IMR-90 (cell line): ENCODE measurements at regions not wholly inside any gene's neighbourhood (a gene's known extent, or its start where the extent isn't known, plus 50 kb on each side); places are given as distances from the start of the nearest gene placed in this dataset.

Experiments used
- ATAC-seq: fragments of 200-7000 bp; cut with Tn5 transposase; 2 replicates; pipeline ENCODE4 v1.9.1; 2020; ENCODE audit warnings: low read depth, mild to moderate bottlenecking, moderate library complexity
- BruUV-seq: library from RNA; stranded (reverse); fragments of 400-500 nt; replicated peaks from 2 replicates; lab custom pipeline; 2021; lab: Mats Ljungman, UMichigan
- CTCF ChIA-PET: fragments of 300-600 bp; formaldehyde crosslinking; extraction: SDS; loops from one replicate; lab custom pipeline; 2021; ENCODE audit warnings: antibody characterized with exemption; lab: Yijun Ruan, JAX
- POLR2A ChIA-PET: fragments of 300-600 bp; sonication (Branson Sonifier 250); formaldehyde crosslinking; loops from one replicate; lab custom pipeline; 2022; ENCODE audit warnings: antibody characterized with exemption; ENCODE audit not compliant: unreplicated experiment; lab: Charles Lee
- DNase-seq: peaks from one replicate; pipeline ENCODE4 v3.0.0; 2013
- H2AFZ ChIP-seq: replicated peaks from 2 replicates; pipeline ENCODE3; 2013; ENCODE audit warnings: low read length, mild to moderate bottlenecking; ENCODE audit not compliant: poor library complexity
- H2AK5ac ChIP-seq: 2 replicates; pipeline ENCODE4 v1.6.1; 2013; ENCODE audit warnings: low read depth, low read length, inconsistent platforms
- H2AK9ac ChIP-seq: replicated peaks from 2 replicates; pipeline ENCODE3; 2013; ENCODE audit warnings: mild to moderate bottlenecking, low read depth, low read length, moderate library complexity; ENCODE audit not compliant: poor library complexity
- H2BK120ac ChIP-seq: 2 replicates; pipeline ENCODE4 v1.6.1; 2013; ENCODE audit warnings: low read depth, low read length, inconsistent platforms
- H2BK15ac ChIP-seq: 3 replicates; pipeline ENCODE4 v1.6.1; 2013; ENCODE audit warnings: low read depth, low read length, inconsistent platforms
- H2BK20ac ChIP-seq: 2 replicates; pipeline ENCODE4 v1.6.1; 2013; ENCODE audit warnings: low read depth, mild to moderate bottlenecking, inconsistent platforms, low read length, moderate library complexity
- H2BK5ac ChIP-seq: 2 replicates; pipeline ENCODE4 v1.6.1; 2013; ENCODE audit warnings: mild to moderate bottlenecking, low read depth, low read length, inconsistent platforms; ENCODE audit not compliant: poor library complexity, severe bottlenecking
- H3K14ac ChIP-seq: replicated peaks from 2 replicates; pipeline ENCODE4 v1.6.1; 2013; ENCODE audit warnings: low read depth, low read length, inconsistent platforms
- H3K18ac ChIP-seq: 2 replicates; pipeline ENCODE4 v1.6.1; 2013; ENCODE audit warnings: low read depth, low read length, control low read depth
- H3K23ac ChIP-seq: 2 replicates; pipeline ENCODE4 v1.6.1; 2013; ENCODE audit warnings: low read depth, low read length, inconsistent platforms
- H3K27ac ChIP-seq: 2 replicates; pipeline ENCODE4 v1.5.1; 2013; ENCODE audit warnings: mild to moderate bottlenecking, control low read depth, low read length; ENCODE audit not compliant: insufficient read depth
- H3K27me3 ChIP-seq: 2 replicates; pipeline ENCODE4 v1.6.1; 2013; ENCODE audit warnings: low read length; ENCODE audit not compliant: control insufficient read depth, insufficient read depth
- H3K36me3 ChIP-seq: 2 replicates; pipeline ENCODE4 v1.6.1; 2013; ENCODE audit warnings: low read length, mixed read lengths; ENCODE audit not compliant: control insufficient read depth, insufficient read depth
- H3K4ac ChIP-seq: 2 replicates; pipeline ENCODE4 v1.6.1; 2013; ENCODE audit warnings: low read depth, low read length, inconsistent platforms
- H3K4me1 ChIP-seq: 2 replicates; pipeline ENCODE4 v1.6.1; 2013; ENCODE audit warnings: low read length, mixed read lengths; ENCODE audit not compliant: control insufficient read depth, insufficient read depth
- H3K4me2 ChIP-seq: 2 replicates; pipeline ENCODE4 v1.6.1; 2013; ENCODE audit warnings: low read depth, mild to moderate bottlenecking, control low read depth, low read length, moderate library complexity
- H3K4me3 ChIP-seq: 2 replicates; pipeline ENCODE4 v1.5.1; 2013; ENCODE audit warnings: low read depth, mild to moderate bottlenecking, control low read depth, low read length, moderate library complexity; ENCODE audit not compliant: insufficient read depth
- H3K56ac ChIP-seq: 2 replicates; pipeline ENCODE4 v1.6.1; 2013; ENCODE audit warnings: low read length, inconsistent platforms; ENCODE audit not compliant: insufficient read depth; ENCODE audit errors: extremely low read depth
- H3K79me1 ChIP-seq, 2 experiments: 2 replicates each; pipeline ENCODE4 v1.6.1; 2013; ENCODE audit warnings: low read length in 2 of 2, inconsistent platforms in 1 of 2, low read depth in 1 of 2
- H3K9ac ChIP-seq: 2 replicates; pipeline ENCODE4 v1.6.1; 2013; ENCODE audit warnings: low read depth, low read length, control low read depth
- H3K9me1 ChIP-seq: 2 replicates; pipeline ENCODE4 v1.6.1; 2013; ENCODE audit warnings: low read length, inconsistent platforms; ENCODE audit not compliant: insufficient read depth
- H3K9me3 ChIP-seq: 2 replicates; pipeline ENCODE4 v1.6.1; 2013; ENCODE audit warnings: low read length; ENCODE audit not compliant: control insufficient read depth, insufficient read depth
- H4K20me1 ChIP-seq: 2 replicates; pipeline ENCODE4 v1.6.1; 2013; ENCODE audit warnings: low read length, inconsistent platforms; ENCODE audit not compliant: insufficient read depth
- H4K5ac ChIP-seq: 2 replicates; pipeline ENCODE4 v1.6.1; 2013; ENCODE audit warnings: mild to moderate bottlenecking, low read depth, low read length, control low read depth
- H4K8ac ChIP-seq, 2 experiments: 2 replicates each; pipeline ENCODE4 v1.6.1; 2013; ENCODE audit warnings: low read depth in 2 of 2, low read length in 2 of 2, control low read depth in 1 of 2, inconsistent platforms in 1 of 2
- H4K91ac ChIP-seq: 2 replicates; pipeline ENCODE4 v1.6.1; 2013; ENCODE audit warnings: low read depth, low read length, inconsistent platforms; ENCODE audit not compliant: insufficient read depth
- BHLHE40 ChIP-seq: fragments of 150-350 bp; IDR thresholded peaks from 2 replicates; pipeline ENCODE4 v1.6.1; 2016; ENCODE audit warnings: mild to moderate bottlenecking, low read depth, low read length
- CEBPB ChIP-seq: IDR thresholded peaks from 2 replicates; pipeline ENCODE4 v1.6.1; 2012; ENCODE audit warnings: low read depth, low read length, improper control_type of control experiment
- RAD21 ChIP-seq: IDR thresholded peaks from 2 replicates; pipeline ENCODE4 v1.6.1; 2012; ENCODE audit warnings: low read length, improper control_type of control experiment
- WGBS, 2 experiments: methylation state at CpG; one replicate each; pipeline versions ENCODE4 v1.1.5 to v1.1.7; 2013; ENCODE audit warnings: missing lambda C conversion rate in 2 of 2; ENCODE audit not compliant: insufficient read length in 1 of 2; ENCODE audit errors: extremely low coverage in 2 of 2; 5-methylcytosine and 5-hydroxymethylcytosine counted together
- dilution Hi-C: fragments of 300-500 bp; cut with HindIII; formaldehyde crosslinking; loops from one replicate; pipeline ENCODE4 v1.14.3; 2018; ENCODE audit warnings: low sequenced_read_pairs; ENCODE audit not compliant: unreplicated experiment
- in situ Hi-C: fragments of 300-500 bp; cut with MboI; formaldehyde crosslinking; loops from 3 replicates; pipeline ENCODE4 v1.14.3; 2019; ENCODE audit warnings: low sequenced_read_pairs, inconsistent platforms, mixed read lengths
- intact Hi-C: fragments of 100-400 bp; cut with micrococcal nuclease; formaldehyde crosslinking; loops from 2 replicates; pipeline ENCODE4 v1.10.0; 2022

GRCh38 chr2:236951830-236952475 is 133.7 kb upstream of the COPS8 start:
- peaks cover 11% of the 10 kb centered on the region for H3K27me3 ChIP-seq
- no peak overlapping the region for H3K18ac ChIP-seq
- H4K20me1 ChIP-seq: no peaks in the 10 kb centered on the region
- H4K5ac ChIP-seq: no peak overlapping the region
- H3K36me3 ChIP-seq: no peaks in the 10 kb centered on the region
- DNase-seq (no peak), ATAC-seq (no peak)
- H3K9me1 ChIP-seq: no peaks in the 10 kb centered on the region
- WGBS, 2 experiments: no CpG with 5 or more reads among the region's 3 CpGs
- no peaks in the 10 kb centered on the region for H3K79me1 ChIP-seq
- H2AK9ac ChIP-seq: no peak overlapping the region
- no peak overlapping the region for H3K23ac ChIP-seq
- H3K14ac ChIP-seq: no peak overlapping the region
- no peak overlapping the region for H2BK15ac ChIP-seq
- no peak overlapping the region for H3K4me3 ChIP-seq
- no peak overlapping the region for H2BK5ac ChIP-seq
- in situ Hi-C loops: no loop called here
- H2AFZ ChIP-seq: no peak overlapping the region
- no peak overlapping the region for H3K4me2 ChIP-seq
- H2AK5ac ChIP-seq: no peak overlapping the region
- dilution Hi-C loops: no loop called here
- no peak overlapping the region for H3K56ac ChIP-seq
- H3K9me3 ChIP-seq: no peaks in the 10 kb centered on the region
- H2BK120ac ChIP-seq: no peak overlapping the region
- CTCF ChIA-PET: interaction anchor here (0.6 kb wide), 1 partner anchor 65 kb away, joined by 3 read pairs; no protein-coding TSS in a partner anchor
- TF ChIP-seq CEBPB: no peak
- no peak for TF ChIP-seq RAD21
- TF ChIP-seq BHLHE40: no peak
- H3K4me1 ChIP-seq: no peaks in the 10 kb centered on the region
- no peak overlapping the region for H3K27ac ChIP-seq
- POLR2A ChIA-PET: no interaction called here
- no peak overlapping the region for H2BK20ac ChIP-seq
- H3K9ac ChIP-seq: no peak overlapping the region
- intact Hi-C loops: no loop called here
- H3K4ac ChIP-seq: no peak overlapping the region
- BruUV-seq: no TSS peak
- no peak overlapping the region for H4K8ac ChIP-seq
- no peak overlapping the region for H4K91ac ChIP-seq
